SHP77 treated with DMSO at 0.1 percent for 48 hours (cell line): ENCODE measurements at regions not wholly inside any gene's neighbourhood (a gene's known extent, or its start where the extent isn't known, plus 50 kb on each side); places are given as distances from the start of the nearest gene placed in this dataset.

Experiments
- DNase-seq: peaks from one replicate; lab custom pipeline; 2025; lab: John Stamatoyannopoulos, UW

- no peak for DNase-seq
Measured at GRCh38 chr7:38002689-38003088, 82.2 kb downstream of the EPDR1 start.

GRCh38 chr7:38006559-38006958, 86.1 kb downstream of the EPDR1 start:
- DNase-seq, result no peak

- DNase-seq, result no peak
Measured at GRCh38 chr7:38007096-38007495, 86.7 kb downstream of the EPDR1 start.

- DNase-seq, result no peak
Measured at GRCh38 chr7:38013246-38013645, 92.8 kb downstream of the EPDR1 start.

- DNase-seq, result no peak
Measured at GRCh38 chr7:38016567-38016966, 96.1 kb downstream of the EPDR1 start.

GRCh38 chr7:38017320-38017719, 96.9 kb downstream of the EPDR1 start:
- no peak for DNase-seq

GRCh38 chr7:38020121-38020785, 99.8 kb downstream of the EPDR1 start:
- DNase-seq, result no peak

GRCh38 chr7:38021892-38022291, 101.5 kb downstream of the EPDR1 start:
- no peak for DNase-seq

- DNase-seq, result no peak
Measured at GRCh38 chr7:38025815-38026214, 105.4 kb downstream of the EPDR1 start.

- DNase-seq, result no peak
Measured at GRCh38 chr7:38027884-38028455, 107.5 kb downstream of the EPDR1 start.

- DNase-seq, result no peak
Measured at GRCh38 chr7:38034062-38034908, 113.8 kb downstream of the EPDR1 start.

- DNase-seq, result no peak
Measured at GRCh38 chr7:38040831-38041230, 120.4 kb downstream of the EPDR1 start.

- no peak for DNase-seq
Measured at GRCh38 chr7:38049679-38050078, 128.4 kb upstream of the STARD3NL start.

- no peak for DNase-seq
Measured at GRCh38 chr7:38051311-38051710, 126.7 kb upstream of the STARD3NL start.

GRCh38 chr7:38051786-38052185, 126.3 kb upstream of the STARD3NL start:
- DNase-seq, result no peak

- no peak for DNase-seq
Measured at GRCh38 chr7:38052786-38053185, 125.3 kb upstream of the STARD3NL start.

- DNase-seq, result no peak
Measured at GRCh38 chr7:38054199-38054598, 123.8 kb upstream of the STARD3NL start.

GRCh38 chr7:38057829-38058228, 120.2 kb upstream of the STARD3NL start:
- no peak for DNase-seq

- DNase-seq, result no peak
Measured at GRCh38 chr7:38060116-38060515, 117.9 kb upstream of the STARD3NL start.

GRCh38 chr7:38060637-38061036, 117.4 kb upstream of the STARD3NL start:
- no peak for DNase-seq

- no peak for DNase-seq
Measured at GRCh38 chr7:38066391-38066790, 111.7 kb upstream of the STARD3NL start.

GRCh38 chr7:38068461-38068860, 109.6 kb upstream of the STARD3NL start:
- DNase-seq, result no peak

GRCh38 chr7:38069052-38069451, 109.0 kb upstream of the STARD3NL start:
- no peak for DNase-seq
